Aorta (tissue), 5 donors: ENCODE measurements at regions not wholly inside any gene's neighbourhood (a gene's known extent, or its start where the extent isn't known, plus 50 kb on each side); places are given as distances from the start of the nearest gene placed in this dataset.
"Not testable (repeated sequence)": the region's sequence is repeated elsewhere in the genome, so short reads cannot be mapped to it uniquely, and the experiment has no call there.

Source experiments
- ATAC-seq: fragments of 200-7000 bp; cut with Tn5 transposase; one replicate; pipeline ENCODE4 v1.9.1; 2022; ENCODE audit warnings: moderate library complexity; ENCODE audit not compliant: low FRiP score
- DNase-seq, 2 donors: peaks; one replicate each; pipeline ENCODE4 v3.0.0-alpha.2; 2020
- H3K27ac ChIP-seq, 2 donors: one replicate each; pipeline ENCODE4 v1.5.1; 2013; ENCODE audit warnings: low read length in 2 of 2, mild to moderate bottlenecking in 2 of 2, moderate library complexity in 2 of 2, control low read depth in 1 of 2, inconsistent platforms in 1 of 2, low read depth in 1 of 2
- H3K27me3 ChIP-seq, 2 donors: one replicate each; pipeline ENCODE4 v1.6.1; 2013; ENCODE audit warnings: control low read depth in 1 of 2, low read length in 1 of 2, mild to moderate bottlenecking in 1 of 2, moderate library complexity in 1 of 2; ENCODE audit not compliant: insufficient read depth in 2 of 2, control insufficient read depth in 1 of 2
- H3K36me3 ChIP-seq, 2 donors: one replicate each; pipeline ENCODE4 v1.6.1; 2013; ENCODE audit warnings: control low read depth in 1 of 2, low read length in 1 of 2, mild to moderate bottlenecking in 1 of 2; ENCODE audit not compliant: insufficient read depth in 2 of 2, control insufficient read depth in 1 of 2
- H3K4me1 ChIP-seq, 2 donors: one replicate each; pipeline ENCODE4 v1.6.1; 2013; ENCODE audit warnings: low read length in 2 of 2, control low read depth in 1 of 2, mild to moderate bottlenecking in 1 of 2, moderate library complexity in 1 of 2; ENCODE audit not compliant: insufficient read depth in 2 of 2, control insufficient read depth in 1 of 2
- H3K4me3 ChIP-seq, 2 donors: one replicate each; pipeline ENCODE4 v1.5.1; 2013; ENCODE audit warnings: low read length in 2 of 2, control low read depth in 1 of 2, mild to moderate bottlenecking in 1 of 2
- H3K9me3 ChIP-seq: one replicate; pipeline ENCODE4 v1.6.1; 2013; ENCODE audit warnings: mild to moderate bottlenecking, low read length; ENCODE audit not compliant: control insufficient read depth
- WGBS, 2 donors: extraction: QIAGEN DNeasy Blood & Tissue Kit; methylation state at CpG; one replicate each; pipeline ENCODE4 v1.1.7; 2013; 5-methylcytosine and 5-hydroxymethylcytosine counted together
- intact Hi-C, 2 donors: fragments of 100-400 bp; cut with DNase I; formaldehyde crosslinking; loops; one replicate each; pipeline versions ENCODE4 v1.14.2 to v1.15.0; 2022
- donor health status: healthy with polysubstance abuse.
- donor health status: Bipolar disorder and iron deficiency.
- donor health status: DM: no; HTN: no; CAD: no.
- donor health status: DM: no; HTN: no; CAD: no.
- donor health status: DM: yes; HTN: yes; CAD: no.

DNA sequence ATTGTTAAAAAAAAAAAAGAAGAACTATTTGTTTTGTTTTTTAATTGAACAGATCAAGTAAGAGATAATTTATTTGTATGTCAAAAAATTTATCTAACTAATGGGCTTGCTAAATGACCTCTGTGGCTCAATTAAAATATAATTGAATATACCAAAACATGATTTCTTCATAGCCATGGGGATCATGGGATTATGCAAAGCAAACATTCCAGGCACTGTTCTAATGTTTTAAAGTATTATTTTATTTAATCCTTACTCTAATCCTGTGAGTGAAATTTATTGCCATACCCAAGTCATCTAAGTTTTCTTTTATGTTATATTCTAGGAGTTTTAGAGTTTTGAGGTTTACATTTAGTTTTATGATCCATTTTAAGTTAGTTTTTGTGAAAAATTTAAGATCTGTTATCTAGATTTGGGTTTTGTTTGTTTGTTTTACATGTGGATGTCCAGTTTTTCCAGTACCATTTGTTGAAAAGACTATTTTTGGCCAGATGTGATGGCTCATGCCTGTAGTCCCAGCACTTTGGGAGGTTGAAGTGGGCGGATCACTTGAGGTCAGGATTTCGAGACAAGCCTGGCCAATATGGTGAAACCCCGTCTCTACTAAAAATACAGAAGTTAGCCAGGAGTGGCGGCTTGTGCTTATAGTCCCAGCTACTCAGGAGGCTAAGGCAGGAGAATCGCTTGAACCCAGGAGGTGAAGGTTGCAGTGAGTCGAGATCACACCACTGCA lies 52.3 kb upstream of the CNOT10 start:
- Histone ChIP-seq H3K36me3 (no peaks in the 10 kb centered on the region), H3K9me3 (no peaks in the 10 kb centered on the region), H3K27me3 (no peaks in the 10 kb centered on the region), H3K4me1 (no peaks in the 10 kb centered on the region), H3K27ac (no peak overlapping the region), H3K4me3 (no peak overlapping the region)
- DNase-seq (no peak), ATAC-seq (no peak)
- intact Hi-C loops = no loop called here
- WGBS, 2 donors = 58 to 71% methylated on average over 6 of the region's 6 CpGs

GRCh38 chr3:32630266-32630665 lies 54.7 kb upstream of the CNOT10 start:
- DNase-seq (no peak), ATAC-seq (no peak)
- no peaks in the 10 kb centered on the region for H3K36me3 ChIP-seq
- no peaks in the 10 kb centered on the region for H3K9me3 ChIP-seq
- 99 to 100% methylated on average over 1 of the region's 1 CpG for WGBS, 2 donors
- intact Hi-C loops = no loop called here
- no peaks in the 10 kb centered on the region for H3K4me1 ChIP-seq
- no peaks in the 10 kb centered on the region for H3K27me3 ChIP-seq
- no peak overlapping the region for H3K4me3 ChIP-seq
- no peak overlapping the region for H3K27ac ChIP-seq

DNA sequence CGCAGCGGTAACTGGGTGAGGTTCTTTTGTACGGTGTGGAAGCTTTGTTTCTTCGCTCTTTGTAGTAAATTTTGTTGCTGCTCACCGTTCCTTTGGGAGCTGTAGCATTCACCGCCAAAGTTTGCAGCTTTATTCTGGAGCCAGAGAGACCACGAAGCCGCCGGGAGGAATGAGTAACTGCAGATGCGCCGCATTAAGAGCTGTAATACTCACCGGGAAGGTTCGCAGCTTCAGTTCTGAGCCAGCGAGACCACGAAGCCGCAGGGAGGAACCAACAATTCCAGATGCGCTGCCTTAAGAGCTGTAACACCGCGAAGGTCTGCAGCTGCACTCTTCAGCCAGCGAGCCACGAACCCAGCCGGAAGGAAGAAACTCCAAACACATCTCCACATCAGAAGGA lies 56.0 kb upstream of the DYNC1LI1 start:
- no peak for ATAC-seq
- no peaks in the 10 kb centered on the region for H3K9me3 ChIP-seq
- intact Hi-C loops = no loop called here
- H3K27ac ChIP-seq = no peak overlapping the region
- H3K4me3 ChIP-seq = no peak overlapping the region
- no peaks in the 10 kb centered on the region for H3K4me1 ChIP-seq
- H3K36me3 ChIP-seq = no peaks in the 10 kb centered on the region
- no peaks in the 10 kb centered on the region for H3K27me3 ChIP-seq
- 70 to 89% methylated on average over 19 to 22 of the region's 22 CpGs for WGBS, 2 donors
- no peak for DNase-seq

- ATAC-seq, intact Hi-C loops, H3K9me3 ChIP-seq, H3K27me3 ChIP-seq, DNase-seq, H3K36me3 ChIP-seq, H3K4me3 ChIP-seq, H3K27ac ChIP-seq, H3K4me1 ChIP-seq: not testable (repeated sequence)
- WGBS, 2 donors = 83 to 93% methylated on average over 13 to 38 of the region's 38 CpGs
These were observed 55.0 kb upstream of the DYNC1LI1 start for GRCh38 chr3:32625543-32626176.

DNA sequence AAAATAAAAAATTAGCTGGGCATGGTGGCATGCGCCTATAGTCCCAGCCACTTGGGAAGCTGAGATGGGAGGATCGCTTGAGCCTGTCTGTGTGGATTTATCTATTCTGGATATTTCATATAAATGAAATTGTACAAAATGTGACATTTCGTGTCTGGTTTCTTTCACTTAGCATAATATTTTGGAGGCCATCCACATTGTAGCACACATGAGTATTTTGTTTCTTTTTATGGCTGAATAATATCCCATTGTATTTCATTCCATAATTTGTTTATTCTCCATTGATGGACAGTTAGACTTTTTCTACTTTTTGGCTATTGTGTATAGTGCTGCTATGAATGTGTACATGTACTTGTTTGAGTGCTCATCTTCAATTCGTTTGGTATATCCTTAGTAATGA lies 52.9 kb upstream of the DYNC1LI1 start:
- Histone ChIP-seq H3K4me1 (no peaks in the 10 kb centered on the region), H3K27me3 (no peaks in the 10 kb centered on the region), H3K4me3 (no peak overlapping the region), H3K9me3 (no peaks in the 10 kb centered on the region), H3K27ac (no peak overlapping the region), H3K36me3 (no peaks in the 10 kb centered on the region)
- ATAC-seq (no peak), DNase-seq (no peak)
- intact Hi-C loops = no loop called here
- 60 to 70% methylated on average over 4 of the region's 4 CpGs for WGBS, 2 donors

DNA sequence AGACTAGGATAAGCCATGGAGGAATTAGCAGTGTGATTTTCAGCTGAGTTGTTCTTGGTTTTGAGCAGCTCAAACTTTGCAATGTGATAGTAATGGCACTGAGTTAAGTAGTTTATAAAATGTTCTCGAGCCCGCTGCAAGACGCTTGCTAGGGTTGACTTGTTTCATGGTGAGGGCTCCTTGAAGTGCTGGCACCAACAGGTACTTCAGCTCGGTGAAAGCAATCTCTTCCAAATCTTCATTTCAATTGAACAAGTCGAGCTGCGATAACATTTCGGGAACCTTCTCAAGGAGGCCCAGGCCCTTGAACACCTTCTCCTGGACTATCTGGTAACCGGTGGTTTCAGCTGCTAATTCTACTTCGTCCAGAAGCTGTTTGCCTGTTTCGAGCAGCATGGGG lies 50.8 kb upstream of the DYNC1LI1 start:
- intact Hi-C loops = no loop called here
- H3K9me3 ChIP-seq = no peaks in the 10 kb centered on the region
- 85 to 93% methylated on average over 10 of the region's 10 CpGs for WGBS, 2 donors

DNA sequence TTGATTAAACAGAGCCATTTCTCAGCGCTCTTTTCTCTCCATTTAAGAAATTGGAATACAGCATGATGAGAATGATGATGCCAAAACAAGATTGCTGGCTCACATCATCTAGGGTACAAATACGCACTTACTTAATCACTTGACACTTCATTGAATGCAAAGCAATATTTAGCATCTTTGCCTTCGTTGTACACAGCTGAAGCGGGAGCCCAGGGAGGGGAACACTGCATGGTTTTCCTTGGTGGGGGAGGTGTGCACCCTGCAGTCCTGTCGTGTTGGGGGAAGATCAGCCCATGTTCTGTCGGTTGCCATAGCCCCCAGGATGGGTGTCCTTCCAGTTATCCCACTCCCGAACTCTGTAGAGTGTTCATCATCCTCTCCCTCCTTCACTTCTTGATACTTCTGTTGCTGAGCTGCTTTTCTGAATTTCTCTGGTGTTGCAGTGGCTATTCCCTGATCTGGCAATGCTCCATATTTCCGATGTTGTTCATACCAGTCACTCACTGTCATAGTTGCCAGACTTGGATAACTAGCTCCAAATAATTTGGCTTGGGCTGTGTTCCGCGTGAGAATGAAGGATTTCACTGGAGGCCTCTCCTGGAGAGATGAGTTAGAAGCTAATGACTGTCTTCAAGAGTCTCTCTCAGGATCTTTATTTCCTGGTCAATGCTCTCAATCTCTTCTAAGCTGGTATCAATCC lies 50.1 kb upstream of the DYNC1LI1 start:
- Histone ChIP-seq H3K4me1 (no peaks in the 10 kb centered on the region), H3K36me3 (no peaks in the 10 kb centered on the region), H3K9me3 (no peaks in the 10 kb centered on the region), H3K4me3 (no peak overlapping the region), H3K27ac (peak overlapping the region in 1 of 2 donors; percentile 74), H3K27me3 (no peaks in the 10 kb centered on the region)
- intact Hi-C loops = no loop called here
- ATAC-seq (no peak), DNase-seq (no peak)
- 33 to 40% methylated on average over 10 of the region's 10 CpGs for WGBS, 2 donors

More for the DNA sequence above, 50.8 kb upstream of the DYNC1LI1 start:
- no peak overlapping the region for H3K4me3 ChIP-seq
- no peak overlapping the region for H3K27ac ChIP-seq
- H3K36me3 ChIP-seq = no peaks in the 10 kb centered on the region
- DNase-seq (no peak), ATAC-seq (no peak)
- no peaks in the 10 kb centered on the region for H3K4me1 ChIP-seq
- H3K27me3 ChIP-seq = no peaks in the 10 kb centered on the region
